GM19468 (cell line): ENCODE measurements at regions not wholly inside any gene's neighbourhood (a gene's known extent, or its start where the extent isn't known, plus 50 kb on each side); places are given as distances from the start of the nearest gene placed in this dataset.
"Not testable (repeated sequence)": the region's sequence is repeated elsewhere in the genome, so short reads cannot be mapped to it uniquely, and the experiment has no call there.

Source experiments
- ATAC-seq: cut with Tn5 transposase; IDR thresholded peaks from one replicate; pipeline ENCODE4 v1.9.1; 2021; ENCODE audit warnings: mild to moderate bottlenecking, moderate library complexity, moderate number of reproducible peaks; ENCODE audit not compliant: unreplicated experiment; ENCODE audit errors: extremely low read depth

DNA sequence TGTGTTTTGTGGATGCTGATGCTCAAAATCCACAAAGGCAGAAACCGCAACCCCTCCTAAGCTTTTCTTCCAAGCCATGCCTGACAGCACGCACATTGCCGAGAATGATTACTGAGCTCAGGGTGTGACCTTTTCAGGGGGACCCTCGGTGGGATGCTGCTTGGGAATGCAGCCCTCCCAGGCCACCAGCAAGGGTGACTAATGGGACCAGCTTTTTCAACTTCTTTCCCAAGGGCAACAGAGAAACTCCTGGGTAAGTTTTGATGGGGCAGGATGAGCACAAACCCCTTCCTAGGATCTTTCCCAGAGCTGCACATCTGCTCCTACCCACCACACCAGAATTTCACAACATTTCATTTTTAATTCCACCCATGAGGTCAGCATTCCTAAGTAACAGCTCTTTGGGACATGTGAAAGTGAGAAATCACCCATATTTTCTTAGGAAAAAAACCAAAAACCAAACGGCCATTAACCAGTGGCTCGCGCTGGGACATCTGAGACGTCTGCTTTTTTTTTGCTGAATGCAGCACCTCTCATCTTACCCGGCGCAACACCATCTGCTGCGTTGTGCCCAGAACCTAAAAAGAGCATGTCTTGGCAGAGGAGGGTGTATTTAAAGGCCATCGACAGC lies 119.0 kb downstream of the ARL4C start:
- no peak for ATAC-seq

DNA sequence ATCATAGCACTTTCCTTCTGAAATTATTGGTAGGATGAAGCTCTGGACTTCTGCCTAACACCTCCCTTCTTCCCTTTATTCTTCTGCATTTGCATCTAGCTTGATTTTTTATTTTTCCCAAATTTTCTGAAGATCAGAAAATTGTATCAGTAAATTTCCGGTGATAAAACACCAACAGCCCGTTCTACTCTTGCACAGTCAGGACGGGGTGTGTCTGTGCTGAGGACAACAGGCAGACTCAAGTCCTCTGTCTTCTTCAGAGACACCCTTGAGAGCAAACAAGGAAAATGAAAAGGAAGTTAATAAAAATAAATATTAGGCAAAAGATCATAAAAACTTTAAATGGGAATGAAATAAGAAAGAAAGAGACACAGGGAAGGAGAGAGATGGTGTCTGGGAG lies 120.7 kb downstream of the ARL4C start:
- no peak for ATAC-seq

DNA sequence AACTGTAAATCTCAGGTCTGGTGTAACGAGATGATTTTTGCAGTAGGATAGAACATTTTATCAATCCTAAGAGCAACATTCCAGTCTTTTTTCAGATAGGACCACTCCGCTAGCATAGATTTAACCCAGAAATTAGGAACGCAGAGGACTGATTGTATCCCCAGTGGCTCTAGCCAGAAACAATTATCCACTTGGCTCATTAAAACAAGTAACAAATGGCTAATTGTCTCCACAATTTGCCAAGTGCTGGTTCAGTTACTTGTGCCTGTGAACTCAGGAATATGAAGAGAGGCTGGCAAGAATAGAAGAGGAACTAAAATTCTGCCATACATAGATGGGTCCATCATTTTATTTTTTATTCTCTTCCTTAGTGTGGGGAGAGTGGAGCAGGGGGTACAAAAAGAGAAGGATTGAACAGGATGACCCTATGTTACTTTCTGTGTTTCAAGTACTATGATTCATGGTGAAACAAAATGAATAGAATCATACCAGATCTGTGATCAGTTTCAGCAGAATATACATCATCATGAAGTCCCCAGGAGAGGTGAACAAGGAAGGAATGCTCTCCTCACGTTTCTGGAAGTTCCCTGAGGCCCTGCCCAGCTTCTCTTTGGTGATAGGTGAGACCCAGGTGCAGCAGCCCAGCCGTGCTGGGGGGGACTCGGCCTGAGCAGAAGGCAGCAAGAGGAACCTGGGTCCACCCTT lies 121.6 kb downstream of the ARL4C start:
- no peak for ATAC-seq

DNA sequence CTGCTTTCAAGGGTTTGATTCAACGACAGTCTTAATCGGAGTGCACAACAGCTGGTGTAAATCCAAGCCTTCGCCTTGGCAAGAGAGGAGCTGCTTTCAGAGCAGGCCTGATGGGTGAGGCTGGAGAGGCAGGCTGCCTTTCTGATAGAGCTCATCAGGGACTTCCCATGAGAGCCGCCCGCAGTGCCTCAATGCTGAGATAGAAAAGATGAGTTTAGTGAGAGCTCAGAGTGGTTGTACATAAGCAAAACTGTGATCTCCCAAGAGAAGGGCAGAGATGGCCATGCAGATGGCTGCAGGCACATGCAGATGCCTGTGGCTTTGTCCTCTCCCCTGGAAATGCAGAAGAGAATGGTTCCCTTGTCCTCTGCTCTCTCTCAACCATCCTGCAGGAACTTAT lies 122.1 kb downstream of the ARL4C start:
- ATAC-seq = no peak

DNA sequence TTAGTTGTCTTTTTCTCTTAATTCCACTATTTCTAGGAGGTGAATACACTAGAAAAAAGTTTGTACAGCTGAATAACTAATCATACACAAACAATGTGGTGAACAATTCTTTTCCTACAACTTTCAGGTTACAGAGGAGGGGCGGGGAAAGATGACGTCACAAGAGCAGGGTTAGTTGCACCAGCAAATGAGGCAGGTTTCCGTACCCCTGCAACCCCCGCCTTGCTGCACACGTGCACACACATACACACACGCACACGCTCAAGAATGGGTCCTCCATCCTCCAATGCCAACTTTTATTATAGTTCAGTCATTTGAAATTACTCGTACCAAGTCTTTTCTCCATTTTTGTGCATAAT lies 122.8 kb downstream of the ARL4C start:
- no peak for ATAC-seq

DNA sequence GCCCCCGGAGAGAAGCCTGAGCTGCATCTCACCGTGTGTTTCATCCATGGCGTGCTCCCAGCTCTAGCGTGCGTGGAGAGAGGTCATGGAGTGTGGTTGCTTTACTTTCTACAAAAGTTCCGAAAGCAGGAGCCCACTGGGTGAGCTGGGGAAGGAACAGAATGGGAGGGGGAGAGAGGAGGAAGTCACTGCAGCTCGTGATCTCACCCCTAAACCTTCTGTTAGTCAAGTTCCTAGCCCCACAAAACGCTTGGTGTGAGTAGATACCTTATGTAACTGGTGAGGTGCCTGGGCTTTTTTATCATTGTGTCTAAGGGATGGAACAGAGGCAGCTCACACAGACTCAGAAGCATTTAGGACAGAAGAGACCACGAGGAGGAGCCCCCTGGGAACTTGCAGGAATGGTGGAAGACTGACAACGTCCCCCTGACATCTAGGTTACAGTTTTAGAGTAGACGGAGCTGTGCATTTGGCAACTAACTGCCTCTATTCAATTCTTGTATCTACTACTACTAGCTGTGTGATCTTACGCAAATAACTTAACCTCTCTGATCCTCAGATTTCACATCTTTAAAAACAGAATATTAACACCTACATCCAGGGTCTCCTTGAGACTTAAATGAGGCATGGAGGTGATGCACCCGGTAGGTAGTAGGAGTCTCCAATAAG lies 123.3 kb downstream of the ARL4C start:
- no peak for ATAC-seq

DNA sequence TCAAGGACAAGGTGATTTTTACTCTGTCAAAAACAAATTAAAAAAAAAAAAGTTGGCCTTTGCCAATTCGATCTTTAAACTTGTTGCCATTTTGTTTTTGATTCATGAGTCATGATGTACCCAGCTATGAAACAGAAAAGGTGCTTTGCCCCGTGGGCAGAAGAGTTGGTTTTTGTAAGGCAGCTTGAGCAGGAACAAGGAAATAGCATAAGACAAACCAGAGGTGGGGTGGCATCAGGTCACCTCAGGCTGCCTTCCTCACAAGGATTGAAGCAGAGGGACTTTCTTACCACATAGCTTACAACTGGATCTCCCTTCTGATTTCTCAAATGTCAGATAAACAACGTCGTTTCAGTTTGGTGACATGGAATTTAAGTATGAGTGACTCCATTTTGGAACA lies 123.8 kb downstream of the ARL4C start:
- ATAC-seq = no peak

DNA sequence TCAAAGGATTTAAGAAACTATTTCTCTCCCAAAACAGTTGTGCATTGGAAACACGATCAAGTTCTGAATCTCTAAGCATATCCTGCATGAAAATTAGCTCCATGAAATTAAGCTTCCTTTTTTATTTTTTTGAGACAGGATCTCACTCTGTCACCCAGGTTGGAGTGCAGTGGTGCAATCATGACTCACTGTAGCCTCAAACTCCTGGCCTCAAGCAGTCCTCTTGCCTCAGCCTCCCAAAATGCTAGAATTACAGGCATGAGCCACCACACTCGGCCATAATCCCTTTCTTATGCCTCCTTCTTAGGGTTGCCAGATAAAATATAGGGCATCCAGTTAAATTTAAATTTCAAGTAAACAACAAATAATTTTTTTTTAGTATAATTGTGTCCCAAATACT lies 124.4 kb downstream of the ARL4C start:
- ATAC-seq = no peak

DNA sequence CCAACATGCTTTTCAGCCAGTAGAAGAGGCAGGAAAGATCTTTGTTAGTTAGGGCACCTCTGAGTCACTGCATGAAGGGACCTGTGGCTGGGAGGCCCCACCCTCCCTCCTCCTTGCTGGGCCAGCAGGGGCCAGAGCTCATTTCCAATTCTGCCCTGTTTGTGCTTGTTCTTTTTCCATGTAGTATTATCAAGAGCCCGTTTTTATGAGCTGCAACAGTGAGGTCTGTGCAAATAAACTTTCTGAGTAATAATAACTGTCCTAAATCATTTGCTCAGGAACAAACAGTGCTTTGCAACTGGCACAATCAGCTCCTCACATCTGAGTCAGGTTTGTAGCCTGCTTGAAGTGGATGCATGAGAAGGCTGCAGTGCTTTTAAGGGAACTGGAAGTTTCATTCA lies 128.0 kb downstream of the ARL4C start:
- ATAC-seq = no peak

DNA sequence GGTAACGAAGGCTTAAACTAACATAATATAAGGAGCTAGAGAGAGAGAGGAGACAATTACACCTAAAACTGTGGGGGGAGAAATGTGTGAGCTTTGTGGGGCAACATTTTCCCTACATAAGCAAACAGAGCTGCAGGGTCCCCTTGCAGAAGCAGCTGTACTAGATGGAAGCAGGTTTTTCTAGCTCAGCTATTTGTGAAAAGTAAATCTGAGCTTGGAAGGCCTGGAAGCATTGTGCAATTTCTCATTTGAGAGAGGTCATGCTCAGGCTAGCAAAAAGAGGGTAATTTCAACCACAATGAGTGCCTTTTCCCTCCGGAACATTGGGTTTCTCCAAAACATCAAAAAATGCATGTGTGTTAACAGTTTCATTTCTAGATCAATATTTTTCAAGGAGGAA lies 130.0 kb downstream of the ARL4C start:
- no peak for ATAC-seq

DNA sequence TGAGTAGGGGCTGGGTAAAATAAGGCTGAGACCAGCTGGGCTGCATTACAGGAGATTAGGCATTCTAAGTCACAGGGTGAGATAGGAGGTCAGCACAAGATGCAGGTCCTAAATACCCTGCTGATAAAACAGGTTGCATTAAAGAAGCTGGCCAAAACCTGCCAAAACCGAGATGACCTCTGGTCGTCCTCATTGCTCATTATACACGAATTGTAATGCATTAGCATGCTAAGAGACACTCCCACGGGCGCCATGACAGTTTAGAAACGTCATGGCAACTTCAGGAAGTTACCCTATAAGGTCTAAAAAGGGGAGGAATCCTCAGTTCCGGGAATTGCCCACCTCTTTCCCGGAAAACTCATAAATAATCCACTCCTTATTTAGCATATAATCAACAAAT lies 132.2 kb downstream of the ARL4C start:
- ATAC-seq = no peak

DNA sequence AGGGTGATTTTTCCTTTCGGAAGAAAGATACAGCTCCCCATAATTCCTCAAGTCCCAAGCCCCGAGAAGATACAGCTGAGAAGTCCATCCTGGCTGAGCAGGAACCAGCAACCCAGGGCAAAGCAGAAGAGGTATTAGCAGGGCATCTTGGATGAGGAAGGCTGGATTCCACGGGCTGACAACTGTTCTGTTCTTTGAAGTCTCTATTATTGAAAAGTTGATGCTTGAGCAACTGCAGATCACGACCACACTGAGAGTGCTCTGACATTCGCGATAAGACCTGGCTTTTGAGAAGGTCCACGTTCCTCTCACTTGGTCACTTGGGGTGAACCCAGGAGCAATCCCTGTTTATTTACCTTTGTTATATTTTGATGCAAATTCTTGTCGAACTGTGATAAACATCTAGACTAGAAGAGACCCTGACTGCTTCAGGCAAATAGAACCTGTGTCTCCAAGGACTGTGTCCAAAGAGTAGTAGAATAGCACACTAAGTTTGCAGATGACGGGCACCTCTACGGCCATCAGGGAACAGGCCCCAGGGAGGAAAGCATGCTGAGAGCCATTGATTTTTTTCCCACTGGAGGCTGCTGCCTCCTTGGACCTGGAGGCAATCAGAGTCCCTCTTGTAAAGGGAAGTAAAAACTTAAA lies 133.1 kb downstream of the ARL4C start:
- no peak for ATAC-seq

DNA sequence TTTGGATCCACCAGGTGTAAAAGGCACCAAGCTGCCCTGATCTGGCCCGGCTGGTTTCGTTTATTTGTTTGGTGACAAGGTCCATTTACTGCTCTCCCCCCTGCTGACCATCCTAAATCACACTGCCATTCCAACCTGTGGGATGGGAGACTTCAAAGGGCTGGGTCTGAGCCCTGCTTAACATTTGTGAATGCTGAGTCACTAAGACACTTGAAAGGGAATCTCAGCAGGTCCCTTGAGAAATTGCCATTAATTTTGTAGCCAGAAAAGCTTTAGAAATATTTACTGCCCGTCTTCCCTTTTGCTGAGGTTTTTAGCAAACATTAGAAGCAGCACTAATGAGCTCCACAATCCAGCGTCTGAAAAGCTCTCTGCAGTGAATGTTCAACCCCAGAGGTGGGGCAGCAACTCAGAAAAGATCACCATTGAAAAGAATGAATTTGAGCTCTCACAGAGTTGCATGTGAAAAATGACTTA lies 133.8 kb downstream of the ARL4C start:
- no peak for ATAC-seq

DNA sequence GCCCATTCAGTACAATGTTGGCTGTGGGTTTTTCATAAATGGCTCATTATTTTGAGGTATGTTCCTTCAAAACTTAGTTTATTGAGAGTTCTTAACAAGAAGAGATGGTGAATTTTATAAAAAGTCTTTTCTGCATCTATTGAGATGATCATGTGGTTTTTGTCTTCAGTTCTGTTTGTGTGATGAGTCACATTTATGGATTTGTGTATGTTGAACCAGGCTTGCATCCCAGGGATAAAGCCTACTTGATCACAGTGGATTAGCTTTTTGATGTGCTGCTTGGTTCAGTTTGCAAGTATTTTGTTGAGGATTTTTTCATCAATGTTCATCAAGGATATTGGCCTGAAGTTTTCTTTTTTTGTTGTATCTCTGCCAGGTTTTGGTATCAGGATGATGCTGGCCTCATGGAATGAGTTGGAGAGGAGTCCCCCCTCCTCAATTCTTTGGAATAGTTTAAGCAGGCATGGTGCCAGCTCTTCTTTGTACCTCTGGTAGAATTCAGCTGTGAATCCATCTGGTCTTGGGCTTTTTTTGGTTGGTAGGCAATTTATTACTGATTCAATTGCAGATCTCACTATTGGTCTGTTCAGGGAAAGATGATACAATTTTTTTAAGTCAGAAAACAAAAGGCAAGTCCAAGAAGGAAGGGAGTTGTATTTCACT lies 136.4 kb downstream of the ARL4C start:
- ATAC-seq = not testable (repeated sequence)

DNA sequence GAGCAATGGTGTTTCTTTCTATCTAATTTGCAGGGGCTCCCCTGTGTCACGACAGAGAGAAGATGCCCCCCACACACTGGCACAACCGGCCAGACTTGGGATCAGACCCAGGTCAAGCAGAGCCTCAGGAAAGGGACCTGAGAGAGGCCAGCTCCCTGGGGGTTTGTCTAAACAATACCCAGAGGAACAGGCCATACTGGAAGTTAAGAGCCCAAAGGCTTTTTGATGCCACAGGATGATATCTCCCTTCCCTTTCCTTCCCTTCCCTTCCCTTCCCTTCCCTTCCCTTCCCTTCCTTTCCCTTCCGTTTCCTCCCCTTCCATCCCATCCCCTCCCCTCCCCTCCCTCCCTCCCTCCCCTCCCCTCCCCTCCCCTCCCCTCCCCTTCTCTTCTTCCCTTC lies 139.2 kb downstream of the ARL4C start:
- ATAC-seq = no peak

DNA sequence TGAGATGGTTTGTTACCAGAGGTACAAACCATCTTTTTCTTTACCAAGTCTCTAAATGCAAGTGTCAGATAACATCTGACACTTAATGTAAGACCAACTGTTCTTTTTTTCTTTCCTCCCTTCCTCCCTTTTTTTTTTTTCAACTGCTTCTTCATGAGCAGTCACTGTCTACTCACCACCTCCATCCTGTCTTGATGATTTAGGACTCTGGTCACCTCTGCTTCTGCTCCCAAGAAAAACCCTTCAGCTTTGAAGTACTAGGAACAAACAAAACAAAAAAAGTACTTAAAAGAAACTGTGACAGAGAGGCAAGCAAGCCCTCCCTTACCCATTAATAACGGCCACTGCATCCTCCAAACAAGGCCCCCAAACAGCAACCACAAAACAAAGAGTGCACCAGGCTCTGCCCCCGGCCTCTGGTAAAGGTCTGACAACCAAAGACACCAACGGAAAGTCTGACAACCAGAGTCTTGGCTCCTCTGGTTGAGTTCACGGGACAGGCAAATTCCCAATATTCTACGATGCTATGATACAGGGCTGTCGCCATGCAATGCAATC lies 141.0 kb downstream of the ARL4C start:
- ATAC-seq = no peak

DNA sequence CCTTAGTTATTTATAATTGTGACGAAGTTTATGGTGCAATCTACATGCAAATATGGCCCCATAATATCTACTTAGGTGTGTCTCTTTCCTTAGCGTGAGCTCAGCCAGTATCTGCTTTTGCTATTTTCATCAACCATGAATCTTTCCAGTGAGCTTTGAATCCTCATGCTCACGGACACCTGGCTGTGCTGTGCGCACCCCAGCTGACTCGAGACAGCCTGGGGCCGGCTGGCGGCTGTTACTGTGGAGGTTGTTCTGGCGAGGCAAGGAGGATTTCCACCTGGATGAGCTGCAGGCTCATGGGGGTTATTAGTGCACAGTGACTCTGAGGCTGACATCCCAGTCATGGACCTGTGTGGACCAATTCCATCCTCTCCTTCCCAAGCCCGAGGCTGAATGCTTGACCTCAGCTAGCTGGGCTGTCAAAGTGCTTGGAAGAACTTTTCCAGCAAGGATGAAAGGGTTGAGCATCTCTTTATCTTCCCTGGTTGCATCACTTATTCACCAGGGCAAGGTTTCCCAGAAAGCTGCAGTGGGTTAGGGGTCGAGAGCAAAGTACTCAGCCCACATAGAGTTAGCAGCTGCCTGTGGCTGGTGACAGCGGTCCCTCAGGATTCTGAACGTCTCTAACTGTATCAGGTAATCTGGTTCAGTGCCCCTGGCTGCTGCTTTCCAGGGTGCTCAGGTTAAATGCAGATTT lies 141.7 kb downstream of the ARL4C start:
- ATAC-seq = no peak

DNA sequence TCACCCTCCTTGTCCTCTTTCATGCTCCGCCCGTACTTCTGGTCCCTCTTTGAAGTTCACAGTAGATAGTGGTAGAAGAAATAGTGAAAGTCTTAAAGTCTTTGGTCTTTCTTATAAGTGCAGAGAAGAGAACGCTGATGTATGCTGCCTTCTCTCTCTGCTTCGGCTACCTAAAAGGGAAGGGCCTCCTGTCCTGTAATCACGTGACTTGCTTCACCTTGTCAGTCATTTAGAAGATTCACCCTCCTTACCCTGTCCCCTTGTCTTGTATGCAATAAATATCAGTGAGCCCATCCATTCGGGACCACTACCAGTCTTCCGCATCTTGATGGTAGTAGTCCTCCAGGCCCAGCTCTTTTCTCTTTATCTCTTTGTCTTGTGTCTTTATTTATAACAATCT lies 144.6 kb downstream of the ARL4C start:
- ATAC-seq = no peak

DNA sequence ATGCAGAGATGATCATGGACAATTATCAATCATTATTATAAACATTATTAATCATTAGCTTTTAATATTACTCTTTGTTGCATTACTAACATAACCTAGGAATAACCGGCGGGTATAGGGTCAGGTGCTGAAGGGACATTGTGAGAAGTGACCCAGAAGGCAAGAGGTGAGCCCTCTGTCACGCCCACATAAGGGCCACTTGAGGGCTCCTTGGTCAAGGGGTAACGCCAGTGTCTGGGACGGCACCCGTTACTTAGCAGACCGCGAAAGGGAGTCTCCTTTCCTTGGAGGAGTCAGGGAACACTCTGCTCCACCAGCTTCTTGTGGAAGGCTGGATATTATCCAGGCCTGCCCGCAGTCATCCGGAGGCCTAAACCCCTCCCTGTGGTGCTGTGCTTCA lies 145.0 kb downstream of the ARL4C start:
- ATAC-seq = not testable (repeated sequence)

DNA sequence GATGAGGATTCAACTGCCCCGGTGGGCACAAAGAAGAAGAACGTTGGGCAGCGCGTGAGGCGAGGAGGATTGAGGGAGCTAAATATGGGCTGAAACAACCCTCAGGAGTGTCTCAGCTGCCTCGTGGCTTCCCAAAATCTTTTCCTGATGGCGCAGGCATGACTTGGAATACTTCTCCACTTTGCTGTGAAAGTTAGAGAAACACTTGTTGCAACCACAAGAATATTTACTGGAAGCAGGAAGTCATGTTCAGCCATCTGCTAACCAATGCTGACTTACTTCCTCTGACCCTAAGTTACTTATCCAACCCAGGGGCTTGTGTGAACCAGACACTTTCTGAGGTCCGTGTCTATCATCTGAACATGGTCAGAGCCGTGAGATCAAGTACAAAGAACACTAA lies 148.8 kb downstream of the ARL4C start:
- no peak for ATAC-seq
